T-helper 2 cell treated with Interferon-gamma antibody and Interleukin-4, amounts not matched to agents 5 μg/mL and 100 μg/mL, for 36 hours (primary cell): ENCODE measurements at regions not wholly inside any gene's neighbourhood (a gene's known extent, or its start where the extent isn't known, plus 50 kb on each side); places are given as distances from the start of the nearest gene placed in this dataset.

Source experiments
- DNase-seq: peaks from one replicate; pipeline ENCODE4 v3.0.0; 2021; ENCODE audit warnings: low spot score
- H3K27ac Mint-ChIP-seq: one replicate; pipeline ENCODE4 v1.8.0; 2021; ENCODE audit warnings: mild to moderate bottlenecking, mixed read lengths
- H3K27me3 Mint-ChIP-seq: one replicate; pipeline ENCODE4 v1.8.0; 2021; ENCODE audit warnings: low read depth, mixed read lengths
- H3K36me3 Mint-ChIP-seq: one replicate; pipeline ENCODE4 v1.8.0; 2021; ENCODE audit warnings: low read depth, mixed read lengths
- H3K4me1 Mint-ChIP-seq: one replicate; pipeline ENCODE4 v1.8.0; 2021; ENCODE audit warnings: low read depth, mixed read lengths
- H3K4me3 Mint-ChIP-seq: one replicate; pipeline ENCODE4 v1.8.0; 2022; ENCODE audit warnings: mild to moderate bottlenecking, moderate library complexity, mixed read lengths
- H3K9me3 Mint-ChIP-seq: one replicate; pipeline ENCODE4 v1.8.0; 2021; ENCODE audit warnings: mixed read lengths

GRCh38 chr7:42494736-42495135 is 257.7 kb upstream of the GLI3 start:
- no peaks in the 10 kb centered on the region for H3K9me3 Mint-ChIP-seq
- H3K36me3 Mint-ChIP-seq: no peaks in the 10 kb centered on the region
- no peak overlapping the region for H3K4me3 Mint-ChIP-seq
- H3K4me1 Mint-ChIP-seq: no peaks in the 10 kb centered on the region
- no peak for DNase-seq
- no peak overlapping the region for H3K27ac Mint-ChIP-seq
- peaks cover 15% of the 10 kb centered on the region for H3K27me3 Mint-ChIP-seq

GRCh38 chr7:42494199-42494710 is 257.2 kb upstream of the GLI3 start:
- Mint-ChIP-seq H3K4me3 (peak overlapping the region; percentile 2), H3K36me3 (no peaks in the 10 kb centered on the region), H3K9me3 (no peaks in the 10 kb centered on the region), H3K4me1 (no peaks in the 10 kb centered on the region), H3K27me3 (peaks cover 15% of the 10 kb centered on the region), H3K27ac (no peak overlapping the region)
- no peak for DNase-seq

- H3K27ac Mint-ChIP-seq: no peak overlapping the region
- no peaks in the 10 kb centered on the region for H3K9me3 Mint-ChIP-seq
- H3K27me3 Mint-ChIP-seq: peaks cover 15% of the 10 kb centered on the region
- H3K4me1 Mint-ChIP-seq: no peaks in the 10 kb centered on the region
- H3K36me3 Mint-ChIP-seq: no peaks in the 10 kb centered on the region
- DNase-seq: peak; percentile 17
- peak overlapping the region; percentile 2 for H3K4me3 Mint-ChIP-seq
These were observed 256.6 kb upstream of the GLI3 start for GRCh38 chr7:42493436-42494198.

DNA sequence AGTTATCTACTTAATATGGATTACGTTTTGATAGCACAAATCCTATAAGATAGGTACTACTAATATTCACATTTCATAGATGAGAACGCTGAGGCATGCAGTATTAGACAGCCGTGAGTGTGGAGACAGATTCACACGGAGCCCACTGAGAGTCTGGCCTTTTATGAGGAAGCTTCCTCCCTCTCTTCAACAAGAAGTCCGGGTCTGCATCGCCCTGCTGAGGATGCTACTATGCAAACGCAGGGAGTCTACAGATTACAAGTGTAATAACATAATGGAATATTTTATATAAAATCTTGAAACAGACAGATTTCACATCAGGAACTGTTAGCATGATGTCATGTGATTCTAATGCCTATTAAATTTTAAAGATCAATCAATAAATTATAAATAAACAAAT is 255.9 kb upstream of the GLI3 start:
- no peak overlapping the region for H3K27ac Mint-ChIP-seq
- H3K27me3 Mint-ChIP-seq: peaks cover 15% of the 10 kb centered on the region
- DNase-seq: no peak
- no peak overlapping the region for H3K4me3 Mint-ChIP-seq
- H3K4me1 Mint-ChIP-seq: no peaks in the 10 kb centered on the region
- no peaks in the 10 kb centered on the region for H3K9me3 Mint-ChIP-seq
- H3K36me3 Mint-ChIP-seq: no peaks in the 10 kb centered on the region

DNA sequence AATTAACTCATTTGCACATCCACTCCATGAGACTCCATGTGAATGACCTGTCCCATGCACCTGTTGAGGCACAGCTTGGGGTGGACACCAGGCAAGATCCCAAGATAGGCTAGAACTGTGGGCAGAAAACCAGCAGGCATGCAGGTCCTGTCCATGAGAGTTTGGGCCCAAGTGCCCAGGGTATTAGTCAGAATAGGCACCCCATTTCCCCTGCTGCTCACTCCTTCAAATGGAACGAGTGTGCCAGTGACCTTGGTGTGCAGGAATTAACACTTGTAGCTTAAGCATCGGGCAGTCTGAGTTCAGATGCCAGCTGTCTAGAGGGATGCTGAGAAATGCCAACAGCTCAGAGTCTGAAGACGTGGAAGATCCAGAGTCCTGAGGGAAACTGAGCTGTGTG is 254.1 kb upstream of the GLI3 start:
- no peak overlapping the region for H3K27ac Mint-ChIP-seq
- no peak overlapping the region for H3K4me3 Mint-ChIP-seq
- no peaks in the 10 kb centered on the region for H3K36me3 Mint-ChIP-seq
- peaks cover 15% of the 10 kb centered on the region for H3K27me3 Mint-ChIP-seq
- DNase-seq: no peak
- H3K9me3 Mint-ChIP-seq: no peaks in the 10 kb centered on the region
- H3K4me1 Mint-ChIP-seq: no peaks in the 10 kb centered on the region

DNA sequence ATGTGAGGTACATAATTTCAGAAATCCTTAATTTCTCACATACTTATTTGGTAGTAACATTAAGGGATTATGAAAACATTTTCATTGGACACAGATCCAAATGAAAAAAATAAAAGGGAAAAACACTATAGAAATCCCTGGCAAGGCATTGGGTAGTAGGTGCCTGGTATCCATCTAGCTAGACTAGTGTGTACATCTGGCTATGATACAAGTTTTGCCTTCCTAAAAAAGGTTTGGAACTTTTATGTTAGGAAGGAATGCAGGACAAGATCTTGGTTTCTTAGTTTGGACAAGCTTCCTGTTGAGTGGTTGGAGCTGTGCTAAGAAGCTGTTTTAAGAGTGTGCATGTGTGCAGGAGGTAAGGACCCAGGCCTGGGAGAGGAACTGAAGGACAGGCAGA is 252.3 kb upstream of the GLI3 start:
- Mint-ChIP-seq H3K4me3 (no peak overlapping the region), H3K27ac (no peak overlapping the region), H3K27me3 (peaks cover 10% of the 10 kb centered on the region), H3K4me1 (no peaks in the 10 kb centered on the region), H3K9me3 (no peaks in the 10 kb centered on the region), H3K36me3 (no peaks in the 10 kb centered on the region)
- no peak for DNase-seq

DNA sequence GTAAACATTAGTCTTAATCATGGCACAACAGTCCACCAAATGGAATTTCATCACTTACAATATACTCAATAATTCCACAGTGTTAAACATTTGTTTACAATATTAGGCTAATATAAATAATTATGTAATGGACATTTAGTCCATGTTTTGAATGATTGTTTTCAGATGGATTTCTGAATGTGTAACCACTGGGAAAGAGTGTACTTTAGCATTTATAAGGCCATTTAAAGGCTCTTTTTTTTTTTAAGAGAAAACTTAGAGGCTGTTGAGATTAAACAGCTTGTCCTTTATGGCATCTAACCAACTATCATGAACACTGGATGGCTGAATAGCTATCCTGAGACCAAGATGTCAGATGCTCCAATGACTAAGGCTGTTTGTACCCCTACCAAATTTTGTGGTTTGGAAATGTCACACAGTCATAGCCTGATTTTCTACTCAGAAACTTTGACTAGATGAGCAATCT is 248.3 kb upstream of the GLI3 start:
- Mint-ChIP-seq H3K27me3 (no peaks in the 10 kb centered on the region), H3K4me1 (no peaks in the 10 kb centered on the region), H3K27ac (no peak overlapping the region), H3K36me3 (no peaks in the 10 kb centered on the region), H3K9me3 (no peaks in the 10 kb centered on the region), H3K4me3 (no peak overlapping the region)
- DNase-seq: no peak

GRCh38 chr7:42483886-42484285 is 246.9 kb upstream of the GLI3 start:
- DNase-seq: no peak
- Mint-ChIP-seq H3K27ac (no peak overlapping the region), H3K4me1 (no peaks in the 10 kb centered on the region), H3K9me3 (no peaks in the 10 kb centered on the region), H3K4me3 (no peak overlapping the region), H3K27me3 (no peaks in the 10 kb centered on the region), H3K36me3 (no peaks in the 10 kb centered on the region)

- no peak for DNase-seq
- H3K36me3 Mint-ChIP-seq: no peaks in the 10 kb centered on the region
- H3K9me3 Mint-ChIP-seq: peaks cover 3% of the 10 kb centered on the region
- H3K27ac Mint-ChIP-seq: no peak overlapping the region
- H3K4me1 Mint-ChIP-seq: no peaks in the 10 kb centered on the region
- H3K27me3 Mint-ChIP-seq: no peaks in the 10 kb centered on the region
- no peak overlapping the region for H3K4me3 Mint-ChIP-seq
These were observed 243.0 kb upstream of the GLI3 start for GRCh38 chr7:42479816-42480633.

- H3K4me1 Mint-ChIP-seq: no peaks in the 10 kb centered on the region
- no peaks in the 10 kb centered on the region for H3K27me3 Mint-ChIP-seq
- H3K36me3 Mint-ChIP-seq: no peaks in the 10 kb centered on the region
- no peak for DNase-seq
- H3K4me3 Mint-ChIP-seq: no peak overlapping the region
- no peak overlapping the region for H3K27ac Mint-ChIP-seq
- H3K9me3 Mint-ChIP-seq: peaks cover 3% of the 10 kb centered on the region
These were observed 242.4 kb upstream of the GLI3 start for GRCh38 chr7:42479452-42479815.

DNA sequence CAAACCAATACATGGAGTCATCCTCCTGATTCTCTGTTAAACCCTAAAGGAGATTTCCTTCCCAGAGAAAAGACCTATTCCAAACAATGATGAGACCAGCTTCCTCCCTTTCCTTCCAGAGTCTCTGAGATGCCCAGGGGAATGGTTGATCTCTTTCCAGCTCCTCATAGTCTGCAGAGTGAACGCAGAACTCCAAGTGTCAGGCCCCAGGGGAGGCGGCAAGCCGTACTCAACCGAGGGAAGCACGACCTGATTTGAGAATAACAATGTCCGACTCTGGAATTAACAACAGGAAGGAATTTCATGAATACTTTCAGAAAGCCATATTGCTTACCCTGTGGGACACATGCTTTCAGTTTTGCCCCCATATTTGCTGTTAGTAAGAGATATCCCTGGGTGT is 241.7 kb upstream of the GLI3 start:
- Mint-ChIP-seq H3K9me3 (peaks cover 3% of the 10 kb centered on the region), H3K27ac (no peak overlapping the region), H3K4me3 (no peak overlapping the region), H3K27me3 (no peaks in the 10 kb centered on the region), H3K4me1 (no peaks in the 10 kb centered on the region), H3K36me3 (no peaks in the 10 kb centered on the region)
- no peak for DNase-seq

GRCh38 chr7:42476255-42476654 is 239.2 kb upstream of the GLI3 start:
- Mint-ChIP-seq H3K27me3 (no peaks in the 10 kb centered on the region), H3K36me3 (no peaks in the 10 kb centered on the region), H3K9me3 (peaks cover 3% of the 10 kb centered on the region), H3K4me1 (no peaks in the 10 kb centered on the region), H3K4me3 (no peak overlapping the region), H3K27ac (no peak overlapping the region)
- no peak for DNase-seq

- DNase-seq: no peak
- no peaks in the 10 kb centered on the region for H3K36me3 Mint-ChIP-seq
- peaks cover 3% of the 10 kb centered on the region for H3K9me3 Mint-ChIP-seq
- no peak overlapping the region for H3K27ac Mint-ChIP-seq
- H3K4me3 Mint-ChIP-seq: no peak overlapping the region
- no peaks in the 10 kb centered on the region for H3K4me1 Mint-ChIP-seq
- H3K27me3 Mint-ChIP-seq: no peaks in the 10 kb centered on the region
These were observed 238.1 kb upstream of the GLI3 start for GRCh38 chr7:42475082-42475481.

GRCh38 chr7:42473099-42473498 is 236.1 kb upstream of the GLI3 start:
- Mint-ChIP-seq H3K36me3 (no peaks in the 10 kb centered on the region), H3K27me3 (no peaks in the 10 kb centered on the region), H3K9me3 (peaks cover 3% of the 10 kb centered on the region), H3K4me1 (no peaks in the 10 kb centered on the region), H3K27ac (no peak overlapping the region), H3K4me3 (no peak overlapping the region)
- no peak for DNase-seq
